ENCODE measurements at regions not wholly inside any gene's neighbourhood (a gene's known extent, or its start where the extent isn't known, plus 50 kb on each side); places are given as distances from the start of the nearest gene placed in this dataset.
"Not testable (repeated sequence)": the region's sequence is repeated elsewhere in the genome, so short reads cannot be mapped to it uniquely, and the experiment has no call there.

GRCh38 chr14:83151571-83151970 lies 1617.9 kb upstream of the SEL1L start:
- DNase-seq, result no peak

- DNase-seq, result no peak
These were observed 1619.4 kb upstream of the SEL1L start for GRCh38 chr14:83153081-83153480.

- DNase-seq, result no peak
These were observed 1628.8 kb upstream of the SEL1L start for GRCh38 chr14:83162361-83162929.

- DNase-seq, result no peak
These were observed 1629.4 kb upstream of the SEL1L start for GRCh38 chr14:83163016-83163415.

- no peak for DNase-seq
These were observed 1630.4 kb upstream of the SEL1L start for GRCh38 chr14:83164016-83164415.

- no peak for DNase-seq
These were observed 1630.9 kb upstream of the SEL1L start for GRCh38 chr14:83164591-83164990.

GRCh38 chr14:83170165-83170564 lies 1636.5 kb upstream of the SEL1L start:
- DNase-seq, result no peak

- DNase-seq, result no peak
These were observed 1638.1 kb upstream of the SEL1L start for GRCh38 chr14:83171761-83172160.

- no peak for DNase-seq
These were observed 1638.7 kb upstream of the SEL1L start for GRCh38 chr14:83172363-83172762.

GRCh38 chr14:83173687-83174086 lies 1640.0 kb upstream of the SEL1L start:
- no peak for DNase-seq

GRCh38 chr14:83184531-83184930 lies 1650.9 kb upstream of the SEL1L start:
- DNase-seq, result no peak

- not testable (repeated sequence) for DNase-seq
These were observed 1654.7 kb upstream of the SEL1L start for GRCh38 chr14:83188311-83188710.

- DNase-seq, result no peak
These were observed 1662.6 kb upstream of the SEL1L start for GRCh38 chr14:83196236-83196635.

- DNase-seq, result no peak
These were observed 1663.6 kb upstream of the SEL1L start for GRCh38 chr14:83197271-83197670.

GRCh38 chr14:83207550-83207949 lies 1673.9 kb upstream of the SEL1L start:
- DNase-seq, result no peak

GRCh38 chr14:83208341-83208740 lies 1674.7 kb upstream of the SEL1L start:
- DNase-seq, result no peak

GRCh38 chr14:83217492-83217891 lies 1683.8 kb upstream of the SEL1L start:
- no peak for DNase-seq

- no peak for DNase-seq
These were observed 1714.4 kb upstream of the SEL1L start for GRCh38 chr14:83247924-83248639.

- no peak for DNase-seq
These were observed 1717.7 kb upstream of the SEL1L start for GRCh38 chr14:83251402-83251801.

GRCh38 chr14:83253870-83254269 lies 1720.2 kb upstream of the SEL1L start:
- DNase-seq, result no peak

GRCh38 chr14:83255015-83255726 lies 1721.5 kb upstream of the SEL1L start:
- no peak for DNase-seq

GRCh38 chr14:83255727-83256090 lies 1722.1 kb upstream of the SEL1L start:
- no peak for DNase-seq

GRCh38 chr14:83257466-83258439 lies 1724.1 kb upstream of the SEL1L start:
- no peak for DNase-seq
